OCI-LY1 (cell line): ENCODE measurements at regions not wholly inside any gene's neighbourhood (a gene's known extent, or its start where the extent isn't known, plus 50 kb on each side); places are given as distances from the start of the nearest gene placed in this dataset.

Experiments
- CTCF ChIP-seq: fragments of 200-600 bp; sonication (generic), shearing (Covaris generic); IDR thresholded peaks from 2 replicates; pipeline ENCODE4 v1.5.1; 2017; ENCODE audit warnings: mild to moderate bottlenecking, antibody characterized with exemption, low read length, moderate library complexity, mixed read lengths
- EZH2 ChIP-seq: fragments of 200-600 bp; sonication (generic), shearing (Covaris generic); IDR thresholded peaks from 2 replicates; pipeline ENCODE4 v1.8.0; 2017; ENCODE audit warnings: borderline replicate concordance, mixed run types, mild to moderate bottlenecking, antibody characterized with exemption, low read length, moderate library complexity, mixed read lengths

GRCh38 chr3:117631781-117632180, 922.2 kb downstream of the TUSC7 start:
- TF ChIP-seq CTCF (no peak), EZH2 (no peak)
